SH-SY5Y (cell line): ENCODE measurements at regions not wholly inside any gene's neighbourhood (a gene's known extent, or its start where the extent isn't known, plus 50 kb on each side); places are given as distances from the start of the nearest gene placed in this dataset.

Experiments
- GATA2 ChIP-seq: IDR thresholded peaks from 2 replicates; pipeline ENCODE4 v1.6.1; 2011; ENCODE audit warnings: mild to moderate bottlenecking, low read depth, low read length
- GATA3 ChIP-seq: IDR thresholded peaks from 2 replicates; pipeline ENCODE4 v1.6.1; 2011; ENCODE audit warnings: low read depth, mild to moderate bottlenecking, low read length, moderate library complexity

DNA sequence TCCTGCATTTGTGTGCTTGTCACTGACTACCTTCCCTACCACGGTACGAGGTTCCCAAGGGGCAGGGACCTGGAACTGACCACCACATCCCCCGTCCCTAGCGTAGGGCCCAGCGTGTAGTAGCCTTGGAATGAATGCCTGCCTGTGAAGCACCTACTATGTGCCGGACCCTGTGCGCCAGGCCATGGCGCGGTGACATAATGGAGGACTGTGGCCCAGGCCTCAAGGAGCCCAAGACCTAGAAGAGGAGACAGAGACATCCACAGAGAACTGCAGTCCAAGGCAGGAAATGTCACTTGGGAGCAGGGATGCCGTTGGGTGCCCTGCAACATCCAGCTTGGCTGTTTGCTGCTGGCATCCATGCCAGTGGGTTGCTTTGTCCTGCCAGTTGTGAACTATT is 71.9 kb upstream of the SLC6A6 start:
- TF ChIP-seq GATA3 (no peak), GATA2 (no peak)
